Transverse colon (tissue), 3 donors: ENCODE measurements at regions not wholly inside any gene's neighbourhood (a gene's known extent, or its start where the extent isn't known, plus 50 kb on each side); places are given as distances from the start of the nearest gene placed in this dataset.

Experiments used
- CTCF ChIP-seq, 5 experiments: fragments of 200-600 bp in 3 of 5; fragments of 450-650 bp in 2 of 5; sonication (generic) in 3 of 5; IDR thresholded peaks; 1 replicate in 2 of 5; 2 replicates in 3 of 5; pipeline ENCODE4 v1.5.1; 2016 to 2017; ENCODE audit warnings: antibody characterized with exemption in 5 of 5, inconsistent platforms in 3 of 5, mild to moderate bottlenecking in 2 of 5, moderate library complexity in 1 of 5
- POLR2A ChIP-seq: fragments of 450-650 bp; IDR thresholded peaks from one replicate; pipeline ENCODE4 v1.6.1; 2016; ENCODE audit warnings: antibody characterized with exemption, mild to moderate bottlenecking, moderate library complexity

GRCh38 chr12:13887779-13888388, 93.5 kb downstream of the GRIN2B start:
- no peak for TF ChIP-seq CTCF (IDR thresholded peaks at IDR 0.05)
- TF ChIP-seq POLR2A = no peak
